Keratinocyte (primary cell): ENCODE measurements at regions not wholly inside any gene's neighbourhood (a gene's known extent, or its start where the extent isn't known, plus 50 kb on each side); places are given as distances from the start of the nearest gene placed in this dataset.

Source experiments
- DNase-seq: peaks from one replicate; pipeline ENCODE4 v3.0.0-alpha.2; 2011; ENCODE audit warnings: low read depth, missing footprints, low spot score
- FAIRE-seq: peaks from 2 replicates; lab custom pipeline; 2011; peaks lifted over from hg19 to GRCh38; lab: Jason Lieb, UNC
- H2AFZ ChIP-seq: 2 replicates; pipeline ENCODE4 v1.6.0; 2012; ENCODE audit warnings: low read length, control low read depth, inconsistent platforms; ENCODE audit not compliant: control insufficient read depth
- H3K27ac ChIP-seq: 2 replicates; pipeline ENCODE4 v1.5.1; 2011; ENCODE audit warnings: low read length; ENCODE audit not compliant: control insufficient read depth, insufficient read depth
- H3K27me3 ChIP-seq: 3 replicates; pipeline ENCODE4 v1.6.0; 2011; ENCODE audit warnings: low read length; ENCODE audit not compliant: control insufficient read depth, insufficient read depth; ENCODE audit errors: extremely low read depth
- H3K36me3 ChIP-seq, 2 experiments: 2 replicates in 1 of 2; 3 replicates in 1 of 2; pipeline ENCODE4 v1.5.1; 2011; ENCODE audit warnings: low read length in 2 of 2, mild to moderate bottlenecking in 1 of 2; ENCODE audit not compliant: control insufficient read depth in 2 of 2, insufficient read depth in 2 of 2; ENCODE audit errors: extremely low read depth in 1 of 2
- H3K4me1 ChIP-seq: 3 replicates; pipeline ENCODE4 v1.5.1; 2011; ENCODE audit warnings: low read length; ENCODE audit not compliant: control insufficient read depth, insufficient read depth; ENCODE audit errors: extremely low read depth
- H3K4me2 ChIP-seq: 3 replicates; pipeline ENCODE4 v1.6.0; 2011; ENCODE audit warnings: low read depth, low read length; ENCODE audit not compliant: control insufficient read depth, insufficient read depth; ENCODE audit errors: extremely low read depth
- H3K4me3 ChIP-seq, 3 experiments: fragments of 200-600 bp in 1 of 3; sonication (generic) in 1 of 3; 2 replicates in 2 of 3; 3 replicates in 1 of 3; pipeline ENCODE4 v1.5.1; 2011 to 2016; ENCODE audit warnings: low read length in 3 of 3, mild to moderate bottlenecking in 3 of 3, control low read depth in 2 of 3, inconsistent platforms in 1 of 3, low read depth in 1 of 3, mixed read lengths in 1 of 3, mixed run types in 1 of 3, moderate library complexity in 1 of 3; ENCODE audit not compliant: control insufficient read depth in 2 of 3, insufficient read depth in 2 of 3; ENCODE audit errors: extremely low read depth in 1 of 3
- H3K79me2 ChIP-seq: 2 replicates; pipeline ENCODE4 v1.6.0; 2012; ENCODE audit warnings: low read length; ENCODE audit not compliant: control insufficient read depth, insufficient read depth
- H3K9ac ChIP-seq: 3 replicates; pipeline ENCODE4 v1.6.0; 2011; ENCODE audit warnings: low read length; ENCODE audit not compliant: control insufficient read depth, insufficient read depth; ENCODE audit errors: extremely low read depth
- H3K9me1 ChIP-seq: 3 replicates; pipeline ENCODE4 v1.6.0; 2011; ENCODE audit warnings: low read length; ENCODE audit not compliant: control insufficient read depth, insufficient read depth; ENCODE audit errors: extremely low read depth
- H3K9me3 ChIP-seq: 2 replicates; pipeline ENCODE4 v1.5.1; 2012; ENCODE audit warnings: low read depth, low read length; ENCODE audit not compliant: control insufficient read depth
- H4K20me1 ChIP-seq: 3 replicates; pipeline ENCODE4 v1.6.0; 2011; ENCODE audit warnings: low read length; ENCODE audit not compliant: control insufficient read depth, insufficient read depth; ENCODE audit errors: extremely low read depth
- EZH2 ChIP-seq: IDR thresholded peaks from one replicate; pipeline ENCODE4 v1.6.1; 2012; ENCODE audit warnings: inconsistent platforms, mild to moderate bottlenecking, low read length, moderate library complexity
- dilution Hi-C: fragments of 300-500 bp; cut with MboI; formaldehyde crosslinking; loops from one replicate; pipeline ENCODE4 v1.7.0; 2020; ENCODE audit warnings: low sequenced_read_pairs; ENCODE audit not compliant: extremely low pct_ligation_motif_present
- TF ChIP-seq, protein P1 (sequence below), 3 experiments: IDR thresholded peaks in 1 of 3; conservative IDR thresholded peaks in 1 of 3; optimal IDR thresholded peaks in 1 of 3; 2 replicates in 2 of 3; 3 replicates in 1 of 3; pipeline versions ENCODE3 to v1.5.1; 2011; ENCODE audit warnings: low read length in 3 of 3, mild to moderate bottlenecking in 3 of 3, moderate library complexity in 2 of 3, control low read depth in 1 of 3, inconsistent platforms in 1 of 3; ENCODE audit not compliant: insufficient read depth in 2 of 3; ENCODE audit errors: extremely low read depth in 1 of 3

GRCh38 chr10:78412605-78413004, 378.9 kb downstream of the RPS24 start:
- TF ChIP-seq EZH2, result no peak
- TF ChIP-seq, protein P1, sequence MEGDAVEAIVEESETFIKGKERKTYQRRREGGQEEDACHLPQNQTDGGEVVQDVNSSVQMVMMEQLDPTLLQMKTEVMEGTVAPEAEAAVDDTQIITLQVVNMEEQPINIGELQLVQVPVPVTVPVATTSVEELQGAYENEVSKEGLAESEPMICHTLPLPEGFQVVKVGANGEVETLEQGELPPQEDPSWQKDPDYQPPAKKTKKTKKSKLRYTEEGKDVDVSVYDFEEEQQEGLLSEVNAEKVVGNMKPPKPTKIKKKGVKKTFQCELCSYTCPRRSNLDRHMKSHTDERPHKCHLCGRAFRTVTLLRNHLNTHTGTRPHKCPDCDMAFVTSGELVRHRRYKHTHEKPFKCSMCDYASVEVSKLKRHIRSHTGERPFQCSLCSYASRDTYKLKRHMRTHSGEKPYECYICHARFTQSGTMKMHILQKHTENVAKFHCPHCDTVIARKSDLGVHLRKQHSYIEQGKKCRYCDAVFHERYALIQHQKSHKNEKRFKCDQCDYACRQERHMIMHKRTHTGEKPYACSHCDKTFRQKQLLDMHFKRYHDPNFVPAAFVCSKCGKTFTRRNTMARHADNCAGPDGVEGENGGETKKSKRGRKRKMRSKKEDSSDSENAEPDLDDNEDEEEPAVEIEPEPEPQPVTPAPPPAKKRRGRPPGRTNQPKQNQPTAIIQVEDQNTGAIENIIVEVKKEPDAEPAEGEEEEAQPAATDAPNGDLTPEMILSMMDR (optimal IDR thresholded peaks at IDR 0.05 in 1 of 3, IDR thresholded peaks at IDR 0.05 in 1 of 3, conservative IDR thresholded peaks at IDR 0.05 in 1 of 3; ENCODE audit: extremely low read depth in 1 of 3, insufficient read depth in 2 of 3, low read length in 3 of 3), result no peak

DNA sequence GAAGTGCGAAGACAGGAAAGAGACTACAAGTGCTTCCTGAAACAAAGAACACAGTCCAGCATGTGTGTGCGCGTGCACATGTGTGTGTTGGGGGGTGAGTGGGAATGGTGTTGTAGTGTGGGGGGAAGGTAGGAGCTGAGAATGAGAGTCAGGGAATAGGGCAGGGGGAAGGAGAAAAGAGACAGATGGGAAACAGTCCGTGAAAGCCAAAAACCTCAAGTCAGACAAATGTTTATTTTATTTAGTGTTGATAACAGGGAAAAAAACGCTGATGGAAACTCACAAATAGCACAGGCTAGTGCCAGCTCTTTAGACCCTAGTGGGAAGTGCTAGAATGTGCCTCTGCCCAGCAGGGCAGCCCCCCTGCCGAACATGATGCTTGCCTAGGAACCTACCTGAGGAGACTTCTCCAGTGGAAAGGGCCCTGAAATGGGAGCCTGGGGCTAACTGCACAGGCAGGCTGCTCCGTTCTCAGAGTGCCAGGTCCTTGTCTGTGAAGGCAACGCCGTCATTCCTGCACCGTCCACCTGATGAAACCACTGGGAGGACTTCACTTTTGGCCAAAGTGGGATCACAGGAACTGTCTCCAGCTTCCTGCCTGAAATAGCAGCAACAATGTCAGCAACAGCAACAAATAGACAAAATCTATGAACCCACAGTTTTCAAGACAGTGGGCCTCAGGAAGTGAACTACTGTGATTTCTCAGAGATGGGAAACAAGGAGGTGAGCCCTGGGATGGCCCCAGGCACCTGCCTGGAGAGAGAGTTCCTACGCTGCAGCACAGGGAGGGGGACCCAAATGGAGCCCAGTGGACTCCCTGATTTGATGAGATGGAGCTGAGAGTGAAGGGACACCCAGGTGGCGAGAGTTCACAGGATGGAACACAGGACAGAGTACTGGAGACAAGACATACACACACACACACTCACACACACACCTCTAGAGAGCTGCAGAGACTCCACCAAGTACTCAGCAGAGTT, 379.7 kb downstream of the RPS24 start:
- no peak overlapping the region for H3K9ac ChIP-seq
- TF ChIP-seq, protein P1 (optimal IDR thresholded peaks at IDR 0.05 in 1 of 3, IDR thresholded peaks at IDR 0.05 in 1 of 3, conservative IDR thresholded peaks at IDR 0.05 in 1 of 3; ENCODE audit: extremely low read depth in 1 of 3, insufficient read depth in 2 of 3, low read length in 3 of 3), result no peak
- TF ChIP-seq EZH2, result no peak
- H3K4me2 ChIP-seq, result no peak overlapping the region
- no peaks in the 10 kb centered on the region for H3K79me2 ChIP-seq
- no peaks in the 10 kb centered on the region for H3K36me3 ChIP-seq
- H3K4me3 ChIP-seq, result no peak overlapping the region
- H3K9me3 ChIP-seq, result no peaks in the 10 kb centered on the region
- no peaks in the 10 kb centered on the region for H3K4me1 ChIP-seq
- no peaks in the 10 kb centered on the region for H4K20me1 ChIP-seq
- dilution Hi-C loops, result no loop called here
- no peak overlapping the region for H2AFZ ChIP-seq
- H3K27ac ChIP-seq, result no peak overlapping the region
- no peak for DNase-seq
- FAIRE-seq, result no peak
- peaks cover under 1% of the 10 kb centered on the region for H3K27me3 ChIP-seq
- H3K9me1 ChIP-seq, result no peaks in the 10 kb centered on the region

More at GRCh38 chr10:78412605-78413004, 378.9 kb downstream of the RPS24 start:
- Histone ChIP-seq H3K36me3 (no peaks in the 10 kb centered on the region), H3K4me2 (no peak overlapping the region), H3K27me3 (peaks cover 6% of the 10 kb centered on the region), H3K9me3 (no peaks in the 10 kb centered on the region), H3K9me1 (no peaks in the 10 kb centered on the region), H3K27ac (no peak overlapping the region), H4K20me1 (no peaks in the 10 kb centered on the region), H3K4me3 (no peak overlapping the region), H3K79me2 (no peaks in the 10 kb centered on the region), H3K4me1 (no peaks in the 10 kb centered on the region), H2AFZ (no peak overlapping the region), H3K9ac (no peak overlapping the region)
- no peak for FAIRE-seq
- dilution Hi-C loops, result no loop called here
- no peak for DNase-seq
